ENCODE measurements at regions not wholly inside any gene's neighbourhood (a gene's known extent, or its start where the extent isn't known, plus 50 kb on each side); places are given as distances from the start of the nearest gene placed in this dataset.

- no peak for ATAC-seq
- in situ Hi-C loops (cut with MboI) (no loop called here), intact Hi-C loops (cut with micrococcal nuclease) (no loop called here)
- H3K36me3 ChIP-seq (ENCODE audit: control insufficient read depth, insufficient read depth, low read length): no peaks in the 10 kb centered on the region
- H3K4me3 ChIP-seq: no peak overlapping the region
- no peaks in the 10 kb centered on the region for H3K4me1 ChIP-seq (replicated peaks in 1 of 2; ENCODE audit: control insufficient read depth in 2 of 2, insufficient read depth in 2 of 2, low read length in 2 of 2)
- H3K9me3 ChIP-seq (replicated peaks; ENCODE audit: control insufficient read depth, insufficient read depth, low read depth, low read length): no peaks in the 10 kb centered on the region
- TF ChIP-seq POLR2AphosphoS5 (IDR thresholded peaks at IDR 0.05; ENCODE audit: control insufficient read depth, insufficient read depth, low read depth, low read length) (no peak), ZNF717 (CRISPR knock-in tag; IDR thresholded peaks at IDR 0.05) (no peak), EP400 (IDR thresholded peaks at IDR 0.05) (no peak), PKNOX1 (IDR thresholded peaks at IDR 0.05) (no peak), ZNF263 (CRISPR knock-in tag; IDR thresholded peaks at IDR 0.05; ENCODE audit: borderline replicate concordance) (no peak), JUND (IDR thresholded peaks at IDR 0.05; ENCODE audit: borderline replicate concordance, low read depth, low read length) (no peak), JUND (tag; IDR thresholded peaks at IDR 0.05; ENCODE audit: borderline replicate concordance, low read depth, low read length) (no peak), NEUROD1 (IDR thresholded peaks at IDR 0.05; ENCODE audit: borderline replicate concordance, low read depth, low read length, partially characterized antibody) (no peak), MIER1 (IDR thresholded peaks at IDR 0.05; ENCODE audit: low read depth) (no peak)
- no peak overlapping the region for H2AFZ ChIP-seq (ENCODE audit: low read depth, low read length)
- H4K20me1 ChIP-seq (replicated peaks; ENCODE audit: control insufficient read depth, insufficient read depth, low read length): no peaks in the 10 kb centered on the region
- BruUV-seq (replicated peaks): no TSS peak
- no peak overlapping the region for H3K9ac ChIP-seq (ENCODE audit: insufficient read depth in 1 of 2, low read depth in 2 of 2, low read length in 2 of 2)
- H3K79me2 ChIP-seq (ENCODE audit: control insufficient read depth, insufficient read depth, low read length): no peaks in the 10 kb centered on the region
- H3K9me1 ChIP-seq (ENCODE audit: control insufficient read depth, insufficient read depth, low read length): no peaks in the 10 kb centered on the region
- DNase-seq (ENCODE audit: extremely low read depth in 1 of 4, low spot score in 3 of 4): no peak
- CTCF ChIA-PET (ENCODE audit: low intra/inter-chr PET ratio): no interaction called here
- H3K27ac ChIP-seq (ENCODE audit: extremely low read depth, low read depth, low read length): no peak overlapping the region
- no peak for FAIRE-seq
- POLR2A ChIA-PET: no interaction called here
- 0% methylated on average over 1 of the region's 1 CpG for WGBS (ENCODE audit: insufficient coverage, low coverage, missing lambda C conversion rate)
- H3K4me2 ChIP-seq (ENCODE audit: insufficient read depth, low read length): no peak overlapping the region
- no peaks in the 10 kb centered on the region for H3K27me3 ChIP-seq (ENCODE audit: control insufficient read depth in 2 of 2, insufficient read depth in 2 of 2, low read length in 2 of 2)
Measured at GRCh38 chr10:84994722-84995121, 666.3 kb downstream of the CCSER2 start.

Measured in K562 (cell line).